CD4-positive, alpha-beta T cell (primary cell): ENCODE measurements at regions not wholly inside any gene's neighbourhood (a gene's known extent, or its start where the extent isn't known, plus 50 kb on each side); places are given as distances from the start of the nearest gene placed in this dataset.

ENCODE experiments used
- ATAC-seq: fragments of 200-7000 bp; cut with Tn5 transposase; one replicate; pipeline ENCODE4 v1.10.0; 2022; ENCODE audit warnings: mild to moderate bottlenecking; ENCODE audit not compliant: poor library complexity
- CTCF ChIA-PET: fragments of 350-600 bp; sonication (Branson Sonifier 250); formaldehyde crosslinking; loops from one replicate; lab custom pipeline; 2021; ENCODE audit warnings: antibody characterized with exemption, inconsistent platforms; lab: Charles Lee
- POLR2A ChIA-PET: fragments of 350-600 bp; sonication (Branson Sonifier 250); formaldehyde crosslinking; loops from one replicate; lab custom pipeline; 2021; ENCODE audit warnings: antibody characterized with exemption, inconsistent platforms; lab: Charles Lee
- DNase-seq, 14 experiments: peaks; one replicate each; pipeline ENCODE4 v3.0.0-alpha.2; 2013 to 2020; ENCODE audit warnings: mixed read lengths in 2 of 14
- H3K27ac ChIP-seq, 2 donors: one replicate each; pipeline versions ENCODE4 v1.5.1 to v1.7.0; 2013; ENCODE audit warnings: low read length in 2 of 2, low read depth in 1 of 2, mild to moderate bottlenecking in 1 of 2
- H3K27me3 ChIP-seq, 2 experiments: 1 replicate in 1 of 2; 2 replicates in 1 of 2; pipeline versions ENCODE4 v1.6.1 to v1.7.0; 2013; ENCODE audit warnings: low read length in 2 of 2, control low read depth in 1 of 2, mild to moderate bottlenecking in 1 of 2, moderate library complexity in 1 of 2; ENCODE audit not compliant: insufficient read depth in 2 of 2, control insufficient read depth in 1 of 2
- H3K36me3 ChIP-seq: one replicate; pipeline ENCODE4 v1.6.1; 2013; ENCODE audit warnings: low read length, control low read depth; ENCODE audit not compliant: insufficient read depth
- H3K4me1 ChIP-seq: one replicate; pipeline ENCODE4 v1.6.1; 2013; ENCODE audit warnings: low read length, control low read depth; ENCODE audit not compliant: insufficient read depth
- H3K4me3 ChIP-seq: one replicate; pipeline ENCODE4 v1.5.1; 2013; ENCODE audit warnings: mild to moderate bottlenecking, low read length, moderate library complexity
- H3K9me3 ChIP-seq, 2 experiments: 1 replicate in 1 of 2; 2 replicates in 1 of 2; pipeline versions ENCODE4 v1.6.1 to v1.7.0; 2013; ENCODE audit warnings: low read length in 2 of 2, mild to moderate bottlenecking in 2 of 2, control low read depth in 1 of 2, moderate library complexity in 1 of 2; ENCODE audit not compliant: control insufficient read depth in 1 of 2, insufficient read depth in 1 of 2
- H3K27ac Mint-ChIP-seq: one replicate; pipeline ENCODE4 v1.8.0; 2020; ENCODE audit warnings: mixed read lengths
- H3K27me3 Mint-ChIP-seq: one replicate; pipeline ENCODE4 v1.8.0; 2021; ENCODE audit warnings: mixed read lengths
- H3K36me3 Mint-ChIP-seq: one replicate; pipeline ENCODE4 v1.8.0; 2021; ENCODE audit warnings: low read depth, mixed read lengths
- H3K4me1 Mint-ChIP-seq: one replicate; pipeline ENCODE4 v1.8.0; 2021; ENCODE audit warnings: low read depth, mixed read lengths
- H3K4me3 Mint-ChIP-seq: one replicate; pipeline ENCODE4 v1.8.0; 2020; ENCODE audit warnings: mild to moderate bottlenecking, mixed read lengths
- H3K9me3 Mint-ChIP-seq: one replicate; pipeline ENCODE4 v1.8.0; 2020; ENCODE audit warnings: mixed read lengths
- CTCF ChIP-seq: fragments of 200-600 bp; IDR thresholded peaks from one replicate; pipeline ENCODE4 v1.8.0; 2022; ENCODE audit warnings: antibody characterized with exemption, mild to moderate bottlenecking
- intact Hi-C, 2 experiments: fragments of 100-400 bp; cut with DNase I in 1 of 2; cut with micrococcal nuclease in 1 of 2; formaldehyde crosslinking; loops; one replicate each; pipeline versions ENCODE4 v1.15.1 to v1.9.0; 2023 to 2025; cut with DNase I, micrococcal nuclease

GRCh38 chr5:174576042-174576441 is 148.3 kb upstream of the MSX2 start:
- Histone ChIP-seq H3K4me1 (no peaks in the 10 kb centered on the region), H3K27ac (no peak overlapping the region), H3K27me3 (no peaks in the 10 kb centered on the region), H3K4me3 (no peak overlapping the region), H3K36me3 (no peaks in the 10 kb centered on the region), H3K9me3 (no peaks in the 10 kb centered on the region)
- CTCF ChIA-PET = no interaction called here
- ATAC-seq (no peak), DNase-seq (no peak)
- no peak for TF ChIP-seq CTCF
- POLR2A ChIA-PET = no interaction called here
- Mint-ChIP-seq H3K4me1 (no peaks in the 10 kb centered on the region), H3K36me3 (no peaks in the 10 kb centered on the region), H3K9me3 (no peaks in the 10 kb centered on the region), H3K4me3 (no peak overlapping the region), H3K27ac (no peak overlapping the region), H3K27me3 (peaks cover 11% of the 10 kb centered on the region)
- intact Hi-C loops = no loop called here

- H3K27ac ChIP-seq = no peak overlapping the region
- ChIA-PET POLR2A (no interaction called here), CTCF (no interaction called here)
- no peak overlapping the region for H3K27ac Mint-ChIP-seq
- no peaks in the 10 kb centered on the region for H3K27me3 ChIP-seq
- DNase-seq = no peak
- no peak overlapping the region for H3K4me3 ChIP-seq
- H3K4me3 Mint-ChIP-seq = no peak overlapping the region
- no peaks in the 10 kb centered on the region for H3K36me3 ChIP-seq
- H3K9me3 ChIP-seq = peaks cover 0 to 3% of the 10 kb centered on the region in 2 experiments
- no peak for TF ChIP-seq CTCF
- no peaks in the 10 kb centered on the region for H3K4me1 ChIP-seq
- H3K36me3 Mint-ChIP-seq = no peaks in the 10 kb centered on the region
- H3K27me3 Mint-ChIP-seq = no peaks in the 10 kb centered on the region
- intact Hi-C loops = no loop called here
- no peak for ATAC-seq
- H3K9me3 Mint-ChIP-seq = peaks cover 3% of the 10 kb centered on the region
- no peaks in the 10 kb centered on the region for H3K4me1 Mint-ChIP-seq
These were observed 142.9 kb upstream of the MSX2 start for GRCh38 chr5:174581479-174581878.

GRCh38 chr5:174581894-174582293 is 142.5 kb upstream of the MSX2 start:
- intact Hi-C loops = no loop called here
- Histone ChIP-seq H3K9me3 (peaks cover 0 to 5% of the 10 kb centered on the region in 2 experiments), H3K36me3 (no peaks in the 10 kb centered on the region), H3K27me3 (no peaks in the 10 kb centered on the region), H3K27ac (no peak overlapping the region), H3K4me1 (no peaks in the 10 kb centered on the region), H3K4me3 (no peak overlapping the region)
- Mint-ChIP-seq H3K9me3 (peaks cover 4% of the 10 kb centered on the region), H3K36me3 (no peaks in the 10 kb centered on the region), H3K27me3 (no peaks in the 10 kb centered on the region), H3K4me3 (no peak overlapping the region), H3K4me1 (no peaks in the 10 kb centered on the region), H3K27ac (no peak overlapping the region)
- TF ChIP-seq CTCF = no peak
- ChIA-PET CTCF (no interaction called here), POLR2A (no interaction called here)
- DNase-seq = no peak
- ATAC-seq = no peak
